ENCODE measurements at regions not wholly inside any gene's neighbourhood (a gene's known extent, or its start where the extent isn't known, plus 50 kb on each side); places are given as distances from the start of the nearest gene placed in this dataset.

GRCh38 chr16:59195242-59195641 lies 461.1 kb upstream of the GOT2 start:
- TF ChIP-seq POLR2AphosphoS5 (IDR thresholded peaks at IDR 0.05; ENCODE audit: low read depth) = no peak
- no peak for TF ChIP-seq NANOG (IDR thresholded peaks at IDR 0.05; ENCODE audit: borderline replicate concordance)
- no peak for TF ChIP-seq CTCF (conservative IDR thresholded peaks at IDR 0.05; ENCODE audit: low read depth in 2 of 2)
- TF ChIP-seq REST (IDR thresholded peaks at IDR 0.05; ENCODE audit: unreplicated experiment) = no peak
- TF ChIP-seq EZH2 (IDR thresholded peaks at IDR 0.05; ENCODE audit: low read depth, unreplicated experiment) = no peak
- no peak for TF ChIP-seq EZH2phosphoT487 (IDR thresholded peaks at IDR 0.05; ENCODE audit: unreplicated experiment)
- TF ChIP-seq ZNF331 (CRISPR knock-in tag; IDR thresholded peaks at IDR 0.05; ENCODE audit: low read depth) = no peak
- TF ChIP-seq CREB1 (CRISPR knock-in tag; IDR thresholded peaks at IDR 0.05; ENCODE audit: low read depth) = no peak
- TF ChIP-seq ETS1 (IDR thresholded peaks at IDR 0.05) = no peak
- TF ChIP-seq ZNF114 (CRISPR knock-in tag; IDR thresholded peaks at IDR 0.05) = no peak
- TF ChIP-seq JUNB (IDR thresholded peaks at IDR 0.05; ENCODE audit: unreplicated experiment) = no peak
